K562 (cell line): ENCODE measurements at regions not wholly inside any gene's neighbourhood (a gene's known extent, or its start where the extent isn't known, plus 50 kb on each side); places are given as distances from the start of the nearest gene placed in this dataset.

Experiments used
- CBFA2T2 ChIP-seq: fragments of 450-650 bp; conservative IDR thresholded peaks from 2 replicates; pipeline ENCODE4 v1.6.1; 2017; ENCODE audit warnings: mild to moderate bottlenecking
- GATA2 ChIP-seq: sonication (generic); formaldehyde crosslinking; IDR thresholded peaks from 2 replicates; pipeline ENCODE4 v1.4.0; 2020; ENCODE audit warnings: mild to moderate bottlenecking, missing genetic modification reagents
- KAT2B ChIP-seq: IDR thresholded peaks from one replicate; pipeline ENCODE4 v1.6.1; 2012; ENCODE audit warnings: low read depth, mild to moderate bottlenecking, control low read depth, inconsistent platforms, low read length, moderate library complexity
- KAT7 ChIP-seq: sonication (generic); formaldehyde crosslinking; IDR thresholded peaks from 2 replicates; pipeline ENCODE4 v1.8.0; 2022; ENCODE audit warnings: missing genetic modification reagents, mild to moderate bottlenecking, borderline replicate concordance
- L3MBTL2 ChIP-seq: fragments of 450-650 bp; IDR thresholded peaks from 2 replicates; pipeline ENCODE4 v1.6.1; 2016; ENCODE audit warnings: mild to moderate bottlenecking, moderate library complexity
- MAX ChIP-seq: sonication (generic); formaldehyde crosslinking; IDR thresholded peaks from 2 replicates; pipeline ENCODE4 v1.9.0; 2022; ENCODE audit warnings: mild to moderate bottlenecking, missing genetic modification reagents
- MTA1 ChIP-seq: fragments of 450-650 bp; IDR thresholded peaks from 2 replicates; pipeline ENCODE4 v1.6.1; 2017; ENCODE audit warnings: borderline replicate concordance
- MTF1 ChIP-seq: fragments of 250-450 bp; sonication (Bioruptor Pico); IDR thresholded peaks from 2 replicates; pipeline ENCODE4 v1.9.0; 2021; ENCODE audit warnings: moderate library complexity, mild to moderate bottlenecking, inconsistent platforms, borderline replicate concordance
- NCOA1 ChIP-seq: fragments of 450-650 bp; IDR thresholded peaks from 2 replicates; pipeline ENCODE4 v1.6.1; 2016; ENCODE audit warnings: low read depth
- NR2C2 ChIP-seq, 2 experiments: fragments of 200-800 bp in 1 of 2; sonication (Bioruptor generic) in 1 of 2; sonication (generic) in 1 of 2; formaldehyde crosslinking in 1 of 2; IDR thresholded peaks; 2 replicates each; pipeline versions ENCODE4 v1.6.1 to v1.8.0; 2016 to 2022; ENCODE audit warnings: mild to moderate bottlenecking in 1 of 2, missing compliant biosample characterization in 1 of 2, missing genetic modification characterization in 1 of 2, missing genetic modification reagents in 1 of 2
- RREB1 ChIP-seq: fragments of 250-450 bp; sonication (Bioruptor Pico); IDR thresholded peaks from 2 replicates; pipeline ENCODE4 v1.4.0; 2020
- SP1 ChIP-seq: sonication (generic); formaldehyde crosslinking; IDR thresholded peaks from 2 replicates; pipeline ENCODE4 v1.8.1; 2022; ENCODE audit warnings: mild to moderate bottlenecking, missing genetic modification reagents
- USF2 ChIP-seq: sonication (generic); formaldehyde crosslinking; IDR thresholded peaks from 2 replicates; pipeline ENCODE4 v1.5.0; 2020; ENCODE audit warnings: missing genetic modification reagents
- ZNF134 ChIP-seq: fragments of 250-450 bp; sonication (Bioruptor Pico); conservative IDR thresholded peaks from 2 replicates; pipeline ENCODE4 v1.4.0; 2020
- ZNF639 ChIP-seq, 2 experiments: fragments of 200-800 bp in 1 of 2; sonication (Bioruptor generic) in 1 of 2; sonication (generic) in 1 of 2; formaldehyde crosslinking in 1 of 2; IDR thresholded peaks in 1 of 2; conservative IDR thresholded peaks in 1 of 2; 2 replicates each; pipeline versions ENCODE4 v1.5.0 to v1.6.1; 2016 to 2020; ENCODE audit warnings: missing compliant biosample characterization in 1 of 2, missing genetic modification characterization in 1 of 2, missing genetic modification reagents in 1 of 2

- TF ChIP-seq RREB1 (CRISPR knock-in tag) (no peak), KAT7 (no peak), MTF1 (CRISPR knock-in tag) (no peak), KAT2B (no peak), MAX (peak; percentile 64), NCOA1 (no peak), CBFA2T2 (0 out of 2 replicates have a peak, but pooled peaks have one; percentile 28), MTA1 (no peak), L3MBTL2 (peak; percentile 91), NR2C2 (CRISPR knock-in tag; IDR thresholded peaks at IDR 0.05) (no peak), NR2C2 (tag; IDR thresholded peaks at IDR 0.05) (peak; percentile 57; the same call in 1 of the 2 replicates), ZNF639 (CRISPR knock-in tag; conservative IDR thresholded peaks at IDR 0.05 in 1 of 2, IDR thresholded peaks at IDR 0.05 in 1 of 2) (no peak), SP1 (CRISPR knock-in tag) (no peak), ZNF134 (CRISPR knock-in tag) (no peak), GATA2 (CRISPR knock-in tag) (no peak), USF2 (CRISPR knock-in tag) (peak; percentile 85)
Measured at GRCh38 chr12:116458492-116458891, 100.7 kb upstream of the MAP1LC3B2 start (continued).
